NCI-H128 (cell line): ENCODE measurements at regions not wholly inside any gene's neighbourhood (a gene's known extent, or its start where the extent isn't known, plus 50 kb on each side); places are given as distances from the start of the nearest gene placed in this dataset.

ENCODE experiments used
- DNase-seq: peaks from one replicate; lab custom pipeline; 2025; ENCODE audit not compliant: unreplicated experiment; lab: John Stamatoyannopoulos, UW

DNA sequence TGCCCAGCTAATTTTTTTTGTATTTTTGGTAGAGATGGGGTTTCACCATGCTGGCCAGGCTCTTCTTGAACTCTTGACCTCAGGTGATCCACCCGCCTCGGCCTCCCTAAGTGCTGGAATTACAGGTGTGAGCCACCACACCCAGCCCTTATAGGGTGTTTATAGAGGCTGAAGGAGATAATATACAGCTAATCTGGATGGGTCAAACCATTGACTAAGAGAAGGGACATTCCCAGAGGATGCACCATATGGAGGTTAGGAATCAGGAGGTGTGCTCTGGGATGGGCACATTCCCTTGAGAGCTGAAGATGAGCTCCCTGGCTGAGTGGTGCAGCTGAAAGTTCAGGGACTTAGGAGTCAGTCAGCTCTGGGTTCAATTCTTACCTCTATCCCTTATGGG is 68.3 kb upstream of the SHISA3 start:
- no peak for DNase-seq

DNA sequence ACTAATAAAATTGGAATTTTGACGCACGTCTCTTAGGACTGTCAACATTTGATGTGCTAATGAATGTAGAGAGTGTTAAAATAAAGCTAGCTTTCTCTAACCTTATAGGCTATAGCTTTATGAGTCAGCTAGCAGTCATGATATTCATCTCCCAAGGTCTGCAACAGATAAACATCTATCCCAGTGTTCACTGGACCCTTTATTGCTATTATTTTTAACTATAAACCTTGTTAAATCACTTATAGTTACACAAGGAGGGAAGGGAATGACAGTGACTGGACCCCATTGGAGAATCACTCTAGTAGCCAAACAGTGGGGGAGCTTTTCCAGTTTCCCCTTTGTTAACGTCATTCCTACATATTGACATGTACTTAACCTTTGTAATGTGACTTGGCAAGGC is 67.9 kb upstream of the SHISA3 start:
- DNase-seq: no peak

DNA sequence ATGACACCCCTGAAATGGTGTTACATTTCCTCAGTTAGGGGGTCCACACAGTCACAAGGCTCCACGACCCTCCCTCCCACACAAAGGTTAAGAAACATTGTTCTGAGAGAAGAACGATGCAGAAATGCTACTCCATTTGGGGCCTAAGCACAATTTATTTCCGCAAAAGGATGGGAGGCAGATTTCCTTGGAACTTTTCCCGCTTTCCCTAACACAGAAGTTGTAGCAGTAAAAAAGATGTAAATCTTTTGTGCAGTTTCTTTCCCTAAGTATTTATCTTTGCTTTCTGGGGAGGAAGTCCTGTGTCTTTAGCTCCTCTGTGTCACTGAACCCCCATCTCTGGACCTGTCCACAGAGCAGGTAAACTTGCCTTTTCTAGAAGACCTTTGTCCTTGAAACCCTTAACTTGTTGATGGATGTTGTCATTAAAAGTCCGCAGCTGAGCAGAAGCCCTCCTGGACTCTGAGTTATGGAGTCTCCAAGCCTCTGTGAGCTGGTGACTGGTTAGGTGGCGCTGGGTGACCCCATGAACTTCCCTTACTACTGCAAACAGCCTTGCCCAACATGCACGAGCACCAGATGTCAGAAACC is 67.2 kb upstream of the SHISA3 start:
- no peak for DNase-seq

DNA sequence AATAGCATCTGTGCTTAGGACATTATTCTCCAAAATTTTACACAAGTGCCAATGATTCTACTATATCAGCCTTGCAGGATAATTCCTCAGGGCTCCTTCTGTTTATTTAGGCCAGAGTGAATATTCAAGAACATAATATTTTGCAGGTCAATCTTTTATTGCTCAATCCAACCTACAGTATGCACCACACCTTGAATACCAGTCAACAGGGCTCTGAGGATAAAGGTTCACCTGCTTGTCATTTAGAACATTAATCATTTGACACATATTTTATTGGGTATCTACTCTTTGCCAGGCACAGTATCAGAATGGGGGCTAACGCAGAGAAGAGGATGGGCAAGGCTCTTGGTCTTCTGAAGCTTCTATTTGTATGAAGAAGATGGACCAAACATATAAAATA is 66.2 kb upstream of the SHISA3 start:
- DNase-seq: no peak

DNA sequence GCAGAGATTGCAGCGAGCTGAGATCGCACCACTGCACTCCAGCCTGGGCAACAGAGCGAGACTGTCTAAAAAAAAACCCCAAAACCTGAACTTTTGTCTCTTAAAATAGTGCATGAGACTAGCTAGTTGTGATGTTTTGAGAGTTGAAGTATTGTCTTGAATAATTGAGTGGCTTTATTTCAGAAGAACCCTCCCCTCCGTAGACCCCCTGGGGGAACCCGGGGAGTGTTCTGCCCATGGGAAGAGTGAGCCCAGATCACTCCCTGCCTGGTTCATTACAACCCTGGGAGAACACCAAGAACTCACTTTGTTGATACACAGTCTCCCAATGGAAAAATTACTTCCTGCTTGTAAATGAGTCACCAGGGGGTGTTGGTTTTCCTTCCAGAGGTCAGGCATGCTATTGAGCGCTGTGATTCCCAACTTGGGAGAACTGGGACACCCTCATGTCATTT is 65.3 kb upstream of the SHISA3 start:
- no peak for DNase-seq

DNA sequence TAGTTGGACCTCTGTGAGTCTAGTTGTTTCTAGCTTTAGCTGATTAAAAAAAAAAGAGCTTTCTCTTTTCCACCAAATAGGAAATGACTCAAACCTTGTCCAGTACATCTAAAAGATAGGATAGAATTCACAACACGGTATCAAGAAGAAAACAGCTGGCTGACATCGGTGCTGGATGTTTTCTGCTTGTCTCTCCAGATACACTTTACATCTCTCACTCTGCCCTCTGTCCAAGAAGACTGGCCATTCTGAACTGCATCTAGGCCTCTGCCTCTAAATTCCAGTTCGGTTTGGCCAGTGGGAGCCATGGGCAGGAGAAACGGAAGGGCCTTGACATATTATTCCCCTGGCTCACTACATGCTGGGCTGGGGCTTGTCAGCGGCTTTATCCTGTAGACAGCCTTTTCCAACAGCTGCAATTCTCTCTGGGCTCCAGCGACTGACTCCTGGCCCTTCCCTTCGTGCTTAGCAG is 57.3 kb upstream of the SHISA3 start:
- DNase-seq: no peak

DNA sequence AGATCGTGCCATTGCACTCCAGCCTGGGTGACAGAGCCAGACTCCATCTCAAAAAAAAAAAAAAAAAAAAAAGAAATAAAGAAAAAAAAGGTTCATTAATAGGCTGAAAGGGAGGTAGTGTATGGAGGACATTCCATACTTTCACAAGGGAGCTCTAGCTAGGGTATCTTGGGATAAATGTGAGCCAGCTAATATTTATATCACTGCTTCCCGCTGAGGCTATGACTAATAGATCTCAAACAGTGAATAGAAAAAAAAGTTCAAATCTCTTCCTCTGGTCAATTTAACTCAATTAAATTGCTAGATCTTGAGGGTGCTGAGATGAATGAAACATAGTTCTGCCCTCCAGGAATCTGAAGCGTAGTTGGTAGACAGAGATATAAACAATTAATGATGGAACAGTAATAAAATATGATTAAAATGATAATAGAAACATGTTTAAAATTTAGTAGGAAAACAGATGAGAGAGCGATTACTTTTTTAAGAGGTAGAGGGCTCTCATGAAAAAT is 55.7 kb upstream of the SHISA3 start:
- DNase-seq: no peak

DNA sequence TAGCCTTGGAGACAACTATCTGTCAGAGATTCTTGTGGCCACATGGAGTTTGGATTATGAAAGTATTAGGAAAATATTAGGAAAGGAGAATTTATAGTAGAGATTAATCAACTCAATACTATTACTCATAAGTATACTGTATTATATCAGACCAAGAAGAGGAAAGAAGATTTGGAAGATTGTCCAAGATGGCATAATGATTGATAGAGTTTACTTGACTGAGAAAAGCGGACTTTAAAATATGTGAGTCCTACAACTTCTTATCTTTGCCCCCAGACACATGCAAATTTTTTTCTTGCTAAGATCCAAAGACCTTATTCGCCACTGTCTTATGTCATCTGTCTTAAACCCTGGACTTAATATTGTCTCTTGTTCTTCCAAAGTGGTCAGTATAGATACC is 54.8 kb upstream of the SHISA3 start:
- no peak for DNase-seq

DNA sequence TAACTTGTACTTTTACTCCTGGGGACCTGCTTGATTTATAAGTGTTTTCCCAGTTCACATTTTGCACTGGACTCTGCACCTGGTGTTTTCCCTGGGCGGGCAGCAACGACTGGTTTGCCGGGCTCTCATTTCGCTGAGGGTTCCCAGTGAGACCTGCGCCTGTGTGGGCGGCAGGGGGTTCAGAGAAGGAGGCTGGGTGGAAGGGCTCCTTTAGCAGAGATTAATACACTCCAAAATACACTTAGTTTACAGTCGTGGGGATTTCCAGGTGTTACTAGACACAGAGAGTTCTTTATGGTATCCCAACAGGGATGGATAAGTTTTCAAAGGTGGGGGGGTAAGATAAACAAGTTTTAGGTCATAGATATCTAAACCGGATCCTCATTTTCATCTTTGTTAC is 53.0 kb upstream of the SHISA3 start:
- DNase-seq: no peak

DNA sequence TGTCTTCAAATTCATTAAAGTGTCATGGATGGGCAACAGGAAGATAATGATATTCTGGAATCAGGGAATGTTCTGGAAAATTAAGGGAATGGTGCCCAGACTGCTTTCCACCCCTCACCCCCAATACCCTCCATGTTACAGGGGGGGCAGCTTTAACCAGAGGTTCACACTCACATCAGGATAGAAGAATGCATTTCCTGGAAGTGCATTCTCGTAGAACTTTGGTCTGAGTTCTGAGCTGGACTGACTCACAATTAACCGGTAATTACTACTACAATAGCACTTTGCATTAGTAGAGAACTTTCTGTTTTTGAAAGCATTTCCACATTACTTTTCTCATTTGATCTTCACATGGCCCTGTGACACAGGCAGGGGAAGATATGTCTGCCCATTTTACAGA is 52.5 kb upstream of the SHISA3 start:
- DNase-seq: no peak

DNA sequence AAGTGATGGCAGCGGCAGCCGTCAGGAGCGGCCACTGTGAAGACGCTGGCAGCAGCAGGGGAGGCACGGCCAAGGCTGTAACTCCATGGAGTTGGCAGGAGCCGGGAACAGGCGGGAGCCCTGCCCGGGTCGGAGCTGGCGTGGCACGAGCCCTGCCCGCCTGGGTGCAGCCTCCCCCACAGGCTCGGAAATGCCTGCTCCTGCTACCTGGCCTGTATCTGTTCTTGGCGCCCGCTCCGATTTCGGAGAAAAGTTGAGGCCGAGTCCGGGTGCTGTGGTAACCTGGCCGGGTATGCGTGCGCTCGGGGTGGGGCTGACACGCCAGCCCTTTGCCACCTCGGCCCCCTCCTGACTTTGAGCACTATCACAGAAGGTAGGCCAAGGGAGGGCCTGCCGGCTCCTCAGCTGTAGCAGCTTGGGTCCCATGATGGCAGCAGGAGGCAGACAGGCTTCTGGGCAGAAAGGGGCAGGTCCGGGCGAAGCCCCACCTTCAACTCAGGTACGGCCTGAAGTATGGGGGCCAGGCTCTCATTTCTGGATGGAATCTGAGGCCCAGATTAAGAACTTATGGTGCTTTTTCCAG is 51.2 kb upstream of the SHISA3 start:
- DNase-seq: no peak

DNA sequence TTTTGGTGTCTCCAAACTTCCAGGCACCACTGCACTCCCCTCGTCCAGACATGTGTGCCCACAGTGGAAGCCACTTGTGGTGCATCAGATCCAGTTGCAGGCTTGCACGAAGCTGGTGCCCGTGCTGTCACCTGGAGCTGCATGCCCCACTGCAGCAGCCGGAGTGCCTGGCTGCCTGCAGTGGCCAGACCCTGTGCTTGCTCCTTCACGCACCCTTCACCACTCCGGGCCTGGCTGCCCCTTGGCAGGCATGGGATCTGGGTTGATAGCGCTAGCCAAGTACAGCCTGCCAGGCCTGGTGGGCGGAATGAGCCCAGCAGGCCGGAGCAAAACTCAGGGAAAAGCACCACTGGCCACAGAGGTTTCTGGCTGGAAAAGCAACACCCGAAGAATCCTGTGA is 50.2 kb upstream of the SHISA3 start:
- DNase-seq: no peak
